ENCODE measurements at regions not wholly inside any gene's neighbourhood (a gene's known extent, or its start where the extent isn't known, plus 50 kb on each side); places are given as distances from the start of the nearest gene placed in this dataset.
"Not testable (repeated sequence)": the region's sequence is repeated elsewhere in the genome, so short reads cannot be mapped to it uniquely, and the experiment has no call there.

GRCh38 chr7:80082213-80082612 lies 52.4 kb upstream of the GNAI1 start:
- no peak for DNase-seq (ENCODE audit: low spot score)

- DNase-seq (ENCODE audit: low spot score) = no peak
Observed at GRCh38 chr7:80078886-80079285, 55.7 kb upstream of the GNAI1 start.

GRCh38 chr7:80078159-80078731 lies 56.4 kb upstream of the GNAI1 start:
- peak; percentile 31 for DNase-seq (ENCODE audit: low spot score)

DNA sequence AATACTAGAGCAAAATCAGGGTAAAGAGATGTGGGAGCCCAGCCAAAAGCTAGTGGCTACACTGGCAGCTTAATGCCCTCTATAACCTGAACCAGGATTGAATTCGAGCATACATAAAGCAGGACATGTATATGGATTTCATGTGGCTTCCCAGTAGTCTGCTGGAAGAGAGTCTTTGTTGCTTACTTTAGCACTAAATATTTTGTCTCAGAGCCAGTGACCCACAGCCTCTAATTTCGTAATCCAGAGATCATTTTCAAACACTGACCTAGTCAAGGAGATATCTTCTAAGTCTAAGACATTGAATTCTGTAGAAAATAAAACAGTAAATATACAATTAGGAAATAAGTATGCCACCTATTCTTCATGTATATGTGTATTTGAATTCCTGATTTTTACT lies 64.2 kb upstream of the GNAI1 start:
- DNase-seq (ENCODE audit: low spot score) = no peak

DNA sequence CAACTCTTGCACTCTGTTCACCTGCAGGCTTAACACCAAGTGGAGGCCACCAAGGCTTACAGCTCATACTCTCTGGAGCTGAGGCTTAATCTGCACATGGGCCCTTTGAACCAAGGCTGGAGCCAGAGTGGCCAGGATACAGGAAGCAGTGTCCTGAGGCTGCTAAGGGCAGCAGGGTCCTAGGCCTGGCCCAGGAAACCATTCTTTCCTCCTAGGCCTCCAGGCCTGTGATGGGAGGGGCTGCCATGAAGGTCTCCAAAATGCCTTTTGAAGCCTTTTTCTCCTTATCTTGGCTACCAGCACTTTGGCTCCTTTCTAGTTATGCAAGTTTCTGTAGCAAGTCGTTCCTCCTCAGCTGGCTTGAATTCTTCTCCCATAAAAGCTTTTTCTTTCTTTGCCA lies 68.0 kb upstream of the GNAI1 start:
- no peak for DNase-seq (ENCODE audit: low spot score)

DNA sequence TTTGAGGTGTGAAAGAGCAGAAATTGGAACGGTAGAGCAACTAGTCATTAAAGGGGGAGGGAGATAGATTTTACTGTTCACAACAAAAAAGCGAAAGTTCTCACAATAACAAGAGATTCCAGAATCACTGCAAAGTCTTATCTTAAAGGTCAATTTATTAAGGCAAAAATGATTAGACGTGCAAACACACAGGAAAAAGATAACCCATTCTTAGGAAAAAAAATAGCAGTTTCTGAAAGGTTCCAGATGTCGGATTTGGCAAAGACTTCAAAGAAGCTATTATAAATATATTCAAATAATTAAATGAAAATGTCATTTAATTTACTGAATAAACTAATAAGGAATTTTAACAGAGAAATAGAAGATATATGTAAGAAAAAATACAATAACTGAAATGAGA lies 70.8 kb upstream of the GNAI1 start:
- DNase-seq (ENCODE audit: low spot score) = no peak

DNA sequence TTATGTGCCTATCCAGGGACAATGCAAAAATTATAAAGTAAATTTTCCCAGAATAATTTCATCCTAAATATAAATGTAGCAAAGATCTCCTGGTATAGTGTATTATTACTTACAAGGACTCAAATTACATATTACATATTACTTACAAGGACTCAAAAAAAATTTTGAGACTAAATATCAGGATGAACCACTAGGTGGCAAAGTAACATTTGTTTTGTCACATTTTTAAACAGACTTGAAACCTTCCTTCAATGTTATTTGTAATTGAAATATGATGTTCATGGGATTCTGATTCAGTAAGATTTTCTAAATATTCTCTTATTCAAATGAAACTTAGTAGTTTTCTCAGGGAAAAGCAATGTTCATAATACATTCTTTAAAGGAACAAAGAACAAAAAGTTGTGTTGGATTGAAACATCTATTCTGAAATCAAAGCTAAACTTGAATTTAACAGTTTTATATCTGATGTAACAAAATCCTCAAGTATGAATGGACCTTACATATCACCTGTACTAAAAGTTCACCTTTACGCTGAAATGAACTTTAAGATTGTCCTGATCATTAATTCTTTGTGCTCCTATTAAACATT lies 74.3 kb upstream of the GNAI1 start:
- peak; percentile 73 for DNase-seq (ENCODE audit: low spot score)

DNA sequence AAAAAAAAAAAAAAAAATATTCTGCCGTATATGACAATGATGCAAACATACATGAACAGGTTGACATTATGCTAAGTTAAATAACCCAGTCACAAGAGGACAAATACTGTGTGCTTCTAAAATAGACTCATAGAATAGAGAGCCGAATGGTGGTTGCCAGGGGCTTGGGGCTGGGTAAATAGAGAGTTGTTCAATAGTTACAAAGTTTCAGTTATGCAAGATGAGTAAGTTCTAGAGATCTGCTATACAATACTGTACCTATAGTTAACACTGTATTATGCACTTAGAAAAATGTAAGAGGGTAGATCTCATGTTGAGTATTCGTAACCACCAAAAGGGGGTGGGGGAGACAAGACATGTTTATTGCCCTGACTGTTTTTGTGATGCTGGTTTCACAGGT lies 77.1 kb upstream of the GNAI1 start:
- no peak for DNase-seq (ENCODE audit: low spot score)

DNA sequence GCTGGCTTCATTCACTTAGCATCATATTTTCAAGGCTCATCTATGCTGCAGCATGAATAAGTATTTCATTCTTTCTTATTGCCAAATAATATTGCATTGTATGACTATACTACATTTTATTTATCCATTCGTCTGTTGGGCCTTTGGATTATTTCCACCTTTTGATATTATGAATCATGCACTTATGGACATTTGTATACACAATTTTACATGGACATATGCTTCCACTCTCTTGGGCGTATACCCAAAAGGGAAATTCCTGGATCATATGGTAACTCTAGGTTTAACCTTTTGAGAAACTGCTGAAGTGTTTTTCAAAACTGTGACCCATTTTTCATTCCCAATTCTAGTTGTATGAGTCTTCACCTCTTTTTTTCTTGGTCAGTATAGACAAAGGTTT lies 80.3 kb upstream of the GNAI1 start:
- no peak for DNase-seq (ENCODE audit: low spot score)

- DNase-seq (ENCODE audit: low spot score) = no peak
Observed at GRCh38 chr7:80053124-80053523, 81.5 kb upstream of the GNAI1 start.

DNA sequence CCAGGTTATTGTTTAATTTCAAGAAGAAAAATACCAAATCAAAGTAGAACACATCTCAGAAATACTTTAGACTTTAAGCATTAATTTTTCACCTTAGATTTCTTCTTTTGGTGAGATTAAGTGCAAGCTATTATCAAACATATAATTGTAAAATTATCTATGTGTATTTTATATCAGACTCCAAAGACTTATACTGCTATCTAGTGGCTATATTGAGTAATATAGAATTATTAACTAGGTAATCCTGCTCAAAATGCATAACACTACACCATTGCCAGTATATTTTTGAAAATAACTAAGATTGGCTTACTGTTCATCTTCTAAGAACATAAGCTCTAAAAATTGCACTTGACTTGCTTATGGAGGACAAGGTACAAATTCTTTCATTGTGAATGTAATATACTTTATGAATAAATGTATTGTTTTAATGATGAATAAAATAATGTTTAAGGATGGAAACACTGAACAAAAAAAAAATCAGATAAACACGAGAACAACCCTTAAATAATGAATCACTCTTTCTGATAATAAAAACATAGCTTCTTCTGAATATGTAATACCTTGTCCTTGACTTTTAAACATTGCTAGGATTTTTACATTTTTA lies 86.7 kb upstream of the GNAI1 start:
- no peak for DNase-seq (ENCODE audit: low spot score)

DNA sequence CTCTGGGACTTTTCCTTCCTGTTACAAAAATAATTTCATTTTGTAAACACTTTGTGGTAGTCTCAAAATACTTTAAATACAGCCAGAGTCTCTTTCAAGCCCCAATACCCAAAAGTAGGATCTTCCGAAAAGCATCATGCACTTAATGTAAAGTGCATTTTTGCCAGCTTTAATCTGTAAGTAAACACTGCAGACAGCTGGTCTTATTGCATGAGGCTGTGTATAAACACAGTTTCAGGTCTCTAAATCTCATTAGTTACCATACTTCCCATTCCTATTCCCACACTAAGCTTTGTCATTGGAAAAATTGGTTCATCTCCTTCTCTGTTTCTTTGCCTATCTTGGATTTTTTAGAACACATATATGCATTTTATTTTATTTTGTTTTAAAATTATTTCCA lies 87.6 kb upstream of the GNAI1 start:
- no peak for DNase-seq (ENCODE audit: low spot score)

DNA sequence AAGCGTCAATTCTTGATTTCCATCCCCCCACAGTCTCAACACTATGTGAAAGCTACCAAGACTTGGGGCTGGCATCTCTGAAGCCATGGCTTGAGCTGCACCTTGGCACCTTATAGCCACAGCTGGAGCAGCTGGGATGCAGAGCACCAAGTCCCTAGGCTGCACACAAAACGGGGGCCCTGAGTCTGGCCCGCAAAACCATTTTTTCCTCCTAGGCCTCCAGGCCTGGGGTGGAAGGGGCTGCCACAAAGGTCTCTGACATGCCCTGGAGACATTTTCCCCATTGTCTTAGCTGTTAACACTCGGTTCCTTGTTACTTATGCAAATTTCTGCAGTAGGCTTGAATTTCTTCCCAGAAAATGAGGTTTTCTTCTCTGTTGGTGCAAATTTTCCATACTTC lies 89.8 kb upstream of the GNAI1 start:
- DNase-seq (ENCODE audit: low spot score) = no peak

- DNase-seq (ENCODE audit: low spot score) = no peak
Observed at GRCh38 chr7:80040752-80041151, 93.9 kb upstream of the GNAI1 start.

GRCh38 chr7:80040335-80040734 lies 94.3 kb upstream of the GNAI1 start:
- DNase-seq (ENCODE audit: low spot score) = no peak

GRCh38 chr7:80039251-80039884 lies 95.3 kb upstream of the GNAI1 start:
- no peak for DNase-seq (ENCODE audit: low spot score)

DNA sequence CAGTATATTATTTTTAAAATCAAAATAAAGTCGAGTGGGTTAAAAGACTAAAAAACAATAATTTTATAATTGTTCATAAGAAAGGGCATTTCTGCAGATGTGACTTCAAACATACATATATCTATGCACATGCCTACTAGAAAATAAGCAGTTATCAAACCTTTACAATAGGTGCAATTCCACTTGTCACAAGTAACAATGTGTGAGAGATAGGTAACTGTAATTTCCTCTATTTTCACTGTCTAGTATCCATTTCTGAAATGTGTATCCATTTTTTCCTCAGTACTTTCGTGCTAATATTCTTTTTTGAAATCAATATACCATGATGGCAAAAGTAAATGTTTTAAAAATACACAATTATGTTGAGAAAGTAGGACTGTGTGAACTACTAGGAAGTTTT lies 96.9 kb upstream of the GNAI1 start:
- DNase-seq (ENCODE audit: low spot score) = no peak

DNA sequence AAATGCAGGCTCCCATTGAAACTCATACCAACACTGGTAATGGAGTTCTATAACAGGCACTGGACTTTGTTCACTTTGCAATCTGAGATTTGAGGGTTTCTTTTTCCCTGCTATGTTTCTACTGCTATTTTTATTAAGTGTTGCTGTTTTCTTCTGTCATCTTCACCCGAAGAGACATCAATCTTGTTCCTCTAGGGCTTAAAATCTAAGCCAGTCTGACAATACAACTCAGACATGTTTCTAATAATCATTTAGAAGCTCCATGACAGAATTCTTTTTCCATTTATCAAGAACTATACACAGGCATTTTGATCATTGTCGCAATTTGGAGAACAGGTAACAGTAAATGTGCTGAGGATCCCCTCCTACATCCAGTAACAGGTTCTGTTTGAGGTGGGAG lies 98.5 kb upstream of the GNAI1 start:
- DNase-seq (ENCODE audit: low spot score) = no peak

- DNase-seq (ENCODE audit: low spot score) = no peak
Observed at GRCh38 chr7:80028717-80029116, 105.9 kb upstream of the GNAI1 start.

DNA sequence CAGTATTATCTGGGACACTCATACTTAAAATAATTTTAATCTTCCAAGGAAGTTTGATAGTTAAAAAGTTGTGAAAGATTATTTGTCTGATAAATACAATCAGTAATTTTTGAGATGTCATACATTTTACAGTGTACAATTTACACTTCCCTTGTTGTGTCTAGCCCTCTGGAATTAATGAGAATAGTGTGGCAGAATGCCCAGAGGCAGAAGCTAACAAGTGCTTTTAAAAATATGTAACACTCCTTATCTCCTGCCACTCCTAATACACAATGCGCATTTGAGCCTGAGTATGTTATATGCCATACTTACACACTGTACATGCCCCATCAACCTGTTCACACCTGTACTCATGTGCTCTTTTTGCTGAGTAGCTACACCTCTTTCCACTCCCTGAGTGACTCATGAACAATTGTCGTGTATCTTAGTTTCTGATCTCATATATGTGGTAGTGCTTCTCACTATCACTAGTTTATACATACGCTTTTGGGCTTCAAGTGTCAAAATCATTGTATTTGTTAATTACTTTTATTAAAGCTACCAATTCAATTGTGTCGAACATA lies 106.9 kb upstream of the GNAI1 start:
- DNase-seq (ENCODE audit: low spot score) = no peak

- no peak for DNase-seq (ENCODE audit: low spot score)
Observed at GRCh38 chr7:80026766-80027165, 107.9 kb upstream of the GNAI1 start.

DNA sequence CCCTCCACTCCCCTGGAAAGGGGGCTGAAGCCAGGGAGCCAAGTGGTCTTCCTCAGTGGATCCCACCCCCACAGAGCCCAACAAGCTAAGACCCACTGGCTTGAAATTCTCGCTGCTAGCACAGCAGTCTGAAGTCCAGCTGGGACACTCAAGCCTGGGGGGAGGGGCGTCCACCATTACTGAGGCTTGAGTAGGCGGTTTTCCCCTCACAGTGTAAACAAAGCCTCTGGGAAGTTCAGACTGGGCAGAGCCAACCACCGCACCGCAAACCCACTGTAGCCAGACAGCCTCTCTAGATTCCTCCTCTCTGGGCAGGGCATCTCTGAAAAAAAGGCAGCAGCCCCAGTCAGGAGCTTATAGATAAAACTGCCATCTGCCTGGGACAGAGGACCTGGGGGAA lies 114.4 kb upstream of the GNAI1 start:
- not testable (repeated sequence) for DNase-seq (ENCODE audit: low spot score)

DNA sequence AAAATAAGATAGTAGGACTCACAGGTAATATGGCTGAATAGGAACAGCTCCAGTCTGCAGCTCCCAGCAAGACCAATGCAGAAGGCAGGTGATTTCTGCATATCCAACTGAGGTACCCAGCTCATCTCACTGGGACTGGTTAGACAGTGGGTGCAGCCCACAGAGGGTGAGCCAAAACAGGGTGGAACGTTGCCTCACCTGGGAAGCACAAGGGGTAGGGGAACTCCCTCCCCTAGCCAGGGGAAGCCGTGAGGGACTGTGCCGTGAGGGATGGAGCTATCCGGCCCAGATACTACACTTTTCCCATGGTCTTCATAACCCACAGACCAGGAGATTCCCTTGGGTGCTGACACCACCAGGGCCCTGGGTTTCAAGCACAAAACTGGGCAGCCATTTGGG lies 114.8 kb upstream of the GNAI1 start:
- not testable (repeated sequence) for DNase-seq (ENCODE audit: low spot score)
